Esophagus squamous epithelium (tissue), 5 donors: ENCODE measurements at regions not wholly inside any gene's neighbourhood (a gene's known extent, or its start where the extent isn't known, plus 50 kb on each side); places are given as distances from the start of the nearest gene placed in this dataset.

Source experiments
- DNase-seq: peaks from one replicate; lab custom pipeline; 2025; lab: John Stamatoyannopoulos, UW
- H3K27ac ChIP-seq, 4 donors: fragments of 200-600 bp; sonication (generic); one replicate each; pipeline ENCODE4 v1.5.1; 2016 to 2019; ENCODE audit warnings: mild to moderate bottlenecking in 1 of 4
- H3K27me3 ChIP-seq, 4 donors: fragments of 200-600 bp; sonication (generic); 1 replicate in 3 of 4; 2 replicates in 1 of 4; pipeline versions ENCODE4 v1.5.1 to v1.6.0; 2017 to 2021; ENCODE audit warnings: antibody characterized with exemption in 1 of 4
- H3K36me3 ChIP-seq, 3 donors: fragments of 200-600 bp; sonication (generic); one replicate each; pipeline ENCODE4 v1.5.1; 2016 to 2019
- H3K4me1 ChIP-seq, 3 donors: fragments of 200-600 bp; sonication (generic); one replicate each; pipeline ENCODE4 v1.5.1; 2017 to 2019
- H3K4me3 ChIP-seq, 4 donors: fragments of 200-600 bp; sonication (generic); 1 replicate in 3 of 4; 2 replicates in 1 of 4; pipeline ENCODE4 v1.5.1; 2016 to 2019; ENCODE audit warnings: mild to moderate bottlenecking in 2 of 4, moderate library complexity in 1 of 4
- H3K9me3 ChIP-seq, 3 donors: fragments of 200-600 bp; sonication (generic); one replicate each; pipeline ENCODE4 v1.5.1; 2016 to 2019
- POLR2A ChIP-seq, 4 donors: fragments of 450-650 bp; IDR thresholded peaks; one replicate each; pipeline ENCODE4 v1.6.1; 2017; ENCODE audit warnings: antibody characterized with exemption in 4 of 4, mild to moderate bottlenecking in 4 of 4, moderate library complexity in 3 of 4
- WGBS, 2 donors: methylation state at CpG; one replicate each; pipeline ENCODE4 v1.1.5; 2018; 5-methylcytosine and 5-hydroxymethylcytosine counted together
- intact Hi-C: fragments of 100-400 bp; cut with DNase I; formaldehyde crosslinking; loops from one replicate; pipeline ENCODE4 v1.15.0; 2022
- TF ChIP-seq, protein P1 (sequence below), 6 experiments: fragments of 450-650 bp in 4 of 6; fragments of 200-600 bp in 2 of 6; sonication (generic) in 2 of 6; IDR thresholded peaks; one replicate each; pipeline ENCODE4 v1.5.1; 2016 to 2019; ENCODE audit warnings: antibody characterized with exemption in 6 of 6, mild to moderate bottlenecking in 4 of 6, moderate library complexity in 4 of 6
- donor health status: DM: yes; HTN: yes; CAD: no.

GRCh38 chr21:17343055-17343454, 169.8 kb upstream of the CXADR start:
- Histone ChIP-seq H3K36me3 (no peaks in the 10 kb centered on the region), H3K4me3 (no peak overlapping the region), H3K27ac (no peak overlapping the region), H3K4me1 (no peaks in the 10 kb centered on the region), H3K27me3 (no peaks in the 10 kb centered on the region), H3K9me3 (peaks cover 0 to 6% (median 3%) of the 10 kb centered on the region in 3 donors)
- intact Hi-C loops, result no loop called here
- TF ChIP-seq, protein P1, sequence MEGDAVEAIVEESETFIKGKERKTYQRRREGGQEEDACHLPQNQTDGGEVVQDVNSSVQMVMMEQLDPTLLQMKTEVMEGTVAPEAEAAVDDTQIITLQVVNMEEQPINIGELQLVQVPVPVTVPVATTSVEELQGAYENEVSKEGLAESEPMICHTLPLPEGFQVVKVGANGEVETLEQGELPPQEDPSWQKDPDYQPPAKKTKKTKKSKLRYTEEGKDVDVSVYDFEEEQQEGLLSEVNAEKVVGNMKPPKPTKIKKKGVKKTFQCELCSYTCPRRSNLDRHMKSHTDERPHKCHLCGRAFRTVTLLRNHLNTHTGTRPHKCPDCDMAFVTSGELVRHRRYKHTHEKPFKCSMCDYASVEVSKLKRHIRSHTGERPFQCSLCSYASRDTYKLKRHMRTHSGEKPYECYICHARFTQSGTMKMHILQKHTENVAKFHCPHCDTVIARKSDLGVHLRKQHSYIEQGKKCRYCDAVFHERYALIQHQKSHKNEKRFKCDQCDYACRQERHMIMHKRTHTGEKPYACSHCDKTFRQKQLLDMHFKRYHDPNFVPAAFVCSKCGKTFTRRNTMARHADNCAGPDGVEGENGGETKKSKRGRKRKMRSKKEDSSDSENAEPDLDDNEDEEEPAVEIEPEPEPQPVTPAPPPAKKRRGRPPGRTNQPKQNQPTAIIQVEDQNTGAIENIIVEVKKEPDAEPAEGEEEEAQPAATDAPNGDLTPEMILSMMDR (IDR thresholded peaks at IDR 0.05), result no peak
- TF ChIP-seq POLR2A (IDR thresholded peaks at IDR 0.05), result no peak
- WGBS, 2 donors, result 20 to 29% methylated on average over 2 of the region's 2 CpGs
- no peak for DNase-seq

DNA sequence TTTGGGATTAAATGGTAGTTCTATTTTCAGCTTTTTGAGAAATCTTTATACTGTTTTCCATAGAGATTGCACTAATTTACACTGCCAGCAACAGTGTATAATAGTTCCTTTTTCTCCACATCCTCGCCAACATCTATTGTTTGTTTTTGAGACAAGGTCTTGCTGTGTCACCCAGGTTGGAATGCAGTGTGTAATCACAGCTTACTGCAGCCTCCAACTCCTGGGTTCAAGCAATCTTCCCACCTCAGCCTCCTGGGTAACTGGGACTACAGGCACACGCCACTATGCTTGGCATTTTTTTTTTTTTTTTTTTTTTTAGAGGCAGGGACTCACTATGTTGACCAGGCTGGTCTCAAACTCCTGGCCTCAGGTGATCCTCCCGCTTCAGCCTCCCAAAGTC, 164.5 kb upstream of the CXADR start:
- H3K27ac ChIP-seq, result no peak overlapping the region
- TF ChIP-seq, protein P1 (IDR thresholded peaks at IDR 0.05), result no peak
- no peak for TF ChIP-seq POLR2A (IDR thresholded peaks at IDR 0.05)
- peaks cover 0 to 15% (median 0%) of the 10 kb centered on the region in 3 donors for H3K4me1 ChIP-seq
- no peaks in the 10 kb centered on the region for H3K27me3 ChIP-seq
- intact Hi-C loops, result no loop called here
- 70 to 74% methylated on average over 3 of the region's 3 CpGs for WGBS, 2 donors
- no peak overlapping the region for H3K4me3 ChIP-seq
- peaks cover 0 to 6% (median 3%) of the 10 kb centered on the region in 3 donors for H3K9me3 ChIP-seq
- no peak for DNase-seq
- no peaks in the 10 kb centered on the region for H3K36me3 ChIP-seq

GRCh38 chr21:17348849-17349248, 164.0 kb upstream of the CXADR start:
- no peak overlapping the region for H3K27ac ChIP-seq
- no peak for DNase-seq
- H3K4me1 ChIP-seq, result peaks cover 0 to 15% (median 0%) of the 10 kb centered on the region in 3 donors
- TF ChIP-seq, protein P1 (IDR thresholded peaks at IDR 0.05), result no peak
- TF ChIP-seq POLR2A (IDR thresholded peaks at IDR 0.05), result no peak
- H3K9me3 ChIP-seq, result peaks cover 0 to 6% (median 3%) of the 10 kb centered on the region in 3 donors
- H3K27me3 ChIP-seq, result no peaks in the 10 kb centered on the region
- no peaks in the 10 kb centered on the region for H3K36me3 ChIP-seq
- no peak overlapping the region for H3K4me3 ChIP-seq
- intact Hi-C loops, result no loop called here
- 21 to 33% methylated on average over 1 of the region's 1 CpG for WGBS, 2 donors

- TF ChIP-seq, protein P1 (IDR thresholded peaks at IDR 0.05), result no peak
- TF ChIP-seq POLR2A (IDR thresholded peaks at IDR 0.05), result no peak
- 81 to 85% methylated on average over 2 of the region's 2 CpGs for WGBS, 2 donors
- peaks cover 0 to 15% (median 0%) of the 10 kb centered on the region in 3 donors for H3K4me1 ChIP-seq
- no peak for DNase-seq
- H3K36me3 ChIP-seq, result no peaks in the 10 kb centered on the region
- H3K27me3 ChIP-seq, result no peaks in the 10 kb centered on the region
- H3K4me3 ChIP-seq, result no peak overlapping the region
- intact Hi-C loops, result no loop called here
- no peaks in the 10 kb centered on the region for H3K9me3 ChIP-seq
- H3K27ac ChIP-seq, result no peak overlapping the region
Observed at GRCh38 chr21:17351766-17352165, 161.1 kb upstream of the CXADR start.

GRCh38 chr21:17352996-17353655, 159.7 kb upstream of the CXADR start:
- TF ChIP-seq, protein P1 (IDR thresholded peaks at IDR 0.05), result no peak
- TF ChIP-seq POLR2A (IDR thresholded peaks at IDR 0.05), result no peak
- H3K27me3 ChIP-seq, result no peaks in the 10 kb centered on the region
- H3K4me1 ChIP-seq, result peaks cover 0 to 15% (median 0%) of the 10 kb centered on the region in 3 donors
- no peaks in the 10 kb centered on the region for H3K9me3 ChIP-seq
- no peak overlapping the region for H3K4me3 ChIP-seq
- intact Hi-C loops, result no loop called here
- H3K27ac ChIP-seq, result no peak overlapping the region
- H3K36me3 ChIP-seq, result no peaks in the 10 kb centered on the region
- 74 to 77% methylated on average over 3 of the region's 3 CpGs for WGBS, 2 donors
- no peak for DNase-seq
